HL-60 (cell line): ENCODE measurements at regions not wholly inside any gene's neighbourhood (a gene's known extent, or its start where the extent isn't known, plus 50 kb on each side); places are given as distances from the start of the nearest gene placed in this dataset.

ENCODE experiments used
- GABPA ChIP-seq: IDR thresholded peaks from 2 replicates; pipeline ENCODE4 v1.6.1; 2012; ENCODE audit warnings: low read depth
- POLR2AphosphoS5 ChIP-seq: IDR thresholded peaks from 2 replicates; pipeline ENCODE4 v1.6.1; 2012; ENCODE audit warnings: low read depth
- SPI1 ChIP-seq: IDR thresholded peaks from 2 replicates; pipeline ENCODE4 v1.6.1; 2012; ENCODE audit warnings: low read depth, mild to moderate bottlenecking, borderline replicate concordance
- TF ChIP-seq, protein P1 (sequence below): IDR thresholded peaks from one replicate; pipeline ENCODE4 v1.5.1; 2011; ENCODE audit warnings: low read length, control low read depth, inconsistent platforms; ENCODE audit not compliant: insufficient read depth
- TF ChIP-seq, protein P2 (sequence below): IDR thresholded peaks from 2 replicates; pipeline ENCODE4 v1.6.1; 2012; ENCODE audit warnings: low read depth; ENCODE audit not compliant: insufficient replicate concordance

DNA sequence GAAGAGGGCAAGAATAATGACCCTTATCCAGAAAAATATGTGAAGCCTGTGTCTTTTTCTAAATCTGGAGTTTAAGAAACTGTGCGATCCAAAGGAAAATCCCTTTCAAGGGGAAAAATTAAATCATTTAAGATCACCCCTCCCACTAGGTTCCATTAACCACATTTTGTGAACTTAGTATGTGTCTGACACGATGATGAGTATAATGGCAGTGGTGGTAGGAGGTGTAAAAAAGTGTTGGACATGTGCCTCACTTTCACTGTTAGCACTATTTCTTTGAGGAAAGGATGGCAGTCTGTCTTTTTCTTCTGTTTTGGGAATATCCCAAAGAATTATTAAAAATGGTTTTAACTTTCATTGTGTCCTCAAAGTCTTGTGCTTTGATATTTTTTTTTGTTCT, 392.3 kb upstream of the CITED2 start:
- TF ChIP-seq, protein P1, sequence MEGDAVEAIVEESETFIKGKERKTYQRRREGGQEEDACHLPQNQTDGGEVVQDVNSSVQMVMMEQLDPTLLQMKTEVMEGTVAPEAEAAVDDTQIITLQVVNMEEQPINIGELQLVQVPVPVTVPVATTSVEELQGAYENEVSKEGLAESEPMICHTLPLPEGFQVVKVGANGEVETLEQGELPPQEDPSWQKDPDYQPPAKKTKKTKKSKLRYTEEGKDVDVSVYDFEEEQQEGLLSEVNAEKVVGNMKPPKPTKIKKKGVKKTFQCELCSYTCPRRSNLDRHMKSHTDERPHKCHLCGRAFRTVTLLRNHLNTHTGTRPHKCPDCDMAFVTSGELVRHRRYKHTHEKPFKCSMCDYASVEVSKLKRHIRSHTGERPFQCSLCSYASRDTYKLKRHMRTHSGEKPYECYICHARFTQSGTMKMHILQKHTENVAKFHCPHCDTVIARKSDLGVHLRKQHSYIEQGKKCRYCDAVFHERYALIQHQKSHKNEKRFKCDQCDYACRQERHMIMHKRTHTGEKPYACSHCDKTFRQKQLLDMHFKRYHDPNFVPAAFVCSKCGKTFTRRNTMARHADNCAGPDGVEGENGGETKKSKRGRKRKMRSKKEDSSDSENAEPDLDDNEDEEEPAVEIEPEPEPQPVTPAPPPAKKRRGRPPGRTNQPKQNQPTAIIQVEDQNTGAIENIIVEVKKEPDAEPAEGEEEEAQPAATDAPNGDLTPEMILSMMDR: no peak
- TF ChIP-seq POLR2AphosphoS5 (no peak), SPI1 (no peak), GABPA (no peak)
- TF ChIP-seq, protein P2, sequence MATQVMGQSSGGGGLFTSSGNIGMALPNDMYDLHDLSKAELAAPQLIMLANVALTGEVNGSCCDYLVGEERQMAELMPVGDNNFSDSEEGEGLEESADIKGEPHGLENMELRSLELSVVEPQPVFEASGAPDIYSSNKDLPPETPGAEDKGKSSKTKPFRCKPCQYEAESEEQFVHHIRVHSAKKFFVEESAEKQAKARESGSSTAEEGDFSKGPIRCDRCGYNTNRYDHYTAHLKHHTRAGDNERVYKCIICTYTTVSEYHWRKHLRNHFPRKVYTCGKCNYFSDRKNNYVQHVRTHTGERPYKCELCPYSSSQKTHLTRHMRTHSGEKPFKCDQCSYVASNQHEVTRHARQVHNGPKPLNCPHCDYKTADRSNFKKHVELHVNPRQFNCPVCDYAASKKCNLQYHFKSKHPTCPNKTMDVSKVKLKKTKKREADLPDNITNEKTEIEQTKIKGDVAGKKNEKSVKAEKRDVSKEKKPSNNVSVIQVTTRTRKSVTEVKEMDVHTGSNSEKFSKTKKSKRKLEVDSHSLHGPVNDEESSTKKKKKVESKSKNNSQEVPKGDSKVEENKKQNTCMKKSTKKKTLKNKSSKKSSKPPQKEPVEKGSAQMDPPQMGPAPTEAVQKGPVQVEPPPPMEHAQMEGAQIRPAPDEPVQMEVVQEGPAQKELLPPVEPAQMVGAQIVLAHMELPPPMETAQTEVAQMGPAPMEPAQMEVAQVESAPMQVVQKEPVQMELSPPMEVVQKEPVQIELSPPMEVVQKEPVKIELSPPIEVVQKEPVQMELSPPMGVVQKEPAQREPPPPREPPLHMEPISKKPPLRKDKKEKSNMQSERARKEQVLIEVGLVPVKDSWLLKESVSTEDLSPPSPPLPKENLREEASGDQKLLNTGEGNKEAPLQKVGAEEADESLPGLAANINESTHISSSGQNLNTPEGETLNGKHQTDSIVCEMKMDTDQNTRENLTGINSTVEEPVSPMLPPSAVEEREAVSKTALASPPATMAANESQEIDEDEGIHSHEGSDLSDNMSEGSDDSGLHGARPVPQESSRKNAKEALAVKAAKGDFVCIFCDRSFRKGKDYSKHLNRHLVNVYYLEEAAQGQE: no peak
